Astrocyte of the cerebellum (primary cell): ENCODE measurements at regions not wholly inside any gene's neighbourhood (a gene's known extent, or its start where the extent isn't known, plus 50 kb on each side); places are given as distances from the start of the nearest gene placed in this dataset.

ENCODE experiments used
- DNase-seq: peaks from one replicate; pipeline ENCODE4 v3.0.0-alpha.2; 2011; ENCODE audit warnings: low read depth
- H3K4me3 ChIP-seq: 2 replicates; pipeline ENCODE4 v1.5.1; 2011; ENCODE audit warnings: mild to moderate bottlenecking, low read depth, low read length, moderate library complexity
- CTCF ChIP-seq: IDR thresholded peaks from 2 replicates; pipeline ENCODE4 v1.5.1; 2012; ENCODE audit warnings: low read length, low read depth, moderate library complexity, mild to moderate bottlenecking; ENCODE audit errors: missing control alignments
- in situ Hi-C: cut with HindIII; loops from 2 replicates; pipeline ENCODE4 v1.10.0; 2017; ENCODE audit warnings: low sequenced_read_pairs

- no peak for TF ChIP-seq CTCF
- DNase-seq = no peak
- no peak overlapping the region for H3K4me3 ChIP-seq
- in situ Hi-C loops = no loop called here
Measured at GRCh38 chr15:93332168-93332553, 243.2 kb upstream of the RGMA start.

GRCh38 chr15:93331545-93332167 is 242.6 kb upstream of the RGMA start:
- no peak for DNase-seq
- no peak overlapping the region for H3K4me3 ChIP-seq
- TF ChIP-seq CTCF = no peak
- in situ Hi-C loops = no loop called here

- no peak for TF ChIP-seq CTCF
- in situ Hi-C loops = no loop called here
- H3K4me3 ChIP-seq = no peak overlapping the region
- no peak for DNase-seq
Measured at GRCh38 chr15:93330912-93331544, 242.0 kb upstream of the RGMA start.

- TF ChIP-seq CTCF = no peak
- in situ Hi-C loops = no loop called here
- no peak for DNase-seq
- no peak overlapping the region for H3K4me3 ChIP-seq
Measured at GRCh38 chr15:93327364-93327763, 238.4 kb upstream of the RGMA start.

GRCh38 chr15:93324186-93324975 is 235.4 kb upstream of the RGMA start:
- no peak for DNase-seq
- no peak for TF ChIP-seq CTCF
- no peak overlapping the region for H3K4me3 ChIP-seq
- in situ Hi-C loops = no loop called here

- no peak for DNase-seq
- in situ Hi-C loops = no loop called here
- no peak overlapping the region for H3K4me3 ChIP-seq
- no peak for TF ChIP-seq CTCF
Measured at GRCh38 chr15:93321881-93322282, 232.9 kb upstream of the RGMA start.
